ENCODE measurements at regions not wholly inside any gene's neighbourhood (a gene's known extent, or its start where the extent isn't known, plus 50 kb on each side); places are given as distances from the start of the nearest gene placed in this dataset.

GRCh38 chr2:2831633-2832032, 500.6 kb upstream of the MYT1L start:
- TF ChIP-seq CTCF (IDR thresholded peaks at IDR 0.05; ENCODE audit: low read length), result no peak
- TF ChIP-seq EZH2phosphoT487 (IDR thresholded peaks at IDR 0.05; ENCODE audit: low read length), result no peak

All from MM.1S (cell line).